ENCODE measurements at regions not wholly inside any gene's neighbourhood (a gene's known extent, or its start where the extent isn't known, plus 50 kb on each side); places are given as distances from the start of the nearest gene placed in this dataset.

- in situ Hi-C loops (cut with HindIII; ENCODE audit: extremely low pct_ligation_motif_present, low pct_unique_long_range_greater_than_20kb) (no loop called here), intact Hi-C loops (cut with micrococcal nuclease; ENCODE audit: unreplicated experiment) (no loop called here)
- Histone ChIP-seq H3K27ac (ENCODE audit: extremely low read length, insufficient read depth, low read length) (no peak overlapping the region), H2AFZ (ENCODE audit: low read length) (no peak overlapping the region), H3K36me3 (replicated peaks in 1 of 2; ENCODE audit: control insufficient read depth in 1 of 2, insufficient read depth in 2 of 2, low read length in 2 of 2) (no peaks in the 10 kb centered on the region), H4K20me1 (ENCODE audit: insufficient read depth, low read length) (no peaks in the 10 kb centered on the region), H3K4me2 (ENCODE audit: low read depth, low read length) (no peak overlapping the region), H3K27me3 (ENCODE audit: control insufficient read depth in 1 of 2, insufficient read depth in 2 of 2, low read length in 2 of 2) (peaks cover 0 to 23% of the 10 kb centered on the region in 2 experiments; a peak in 3 of 5 replicates), H3K4me3 (replicated peaks in 1 of 3; ENCODE audit: insufficient read depth in 1 of 3, low read depth in 2 of 3, low read length in 3 of 3) (no peak overlapping the region), H3K9me3 (ENCODE audit: low read length) (no peaks in the 10 kb centered on the region), H3K4me1 (ENCODE audit: insufficient read depth, low read length) (no peaks in the 10 kb centered on the region), H3K79me2 (ENCODE audit: insufficient read depth, low read length) (no peaks in the 10 kb centered on the region), H3K9ac (ENCODE audit: insufficient read depth, low read depth, low read length) (no peak overlapping the region)
- CTCF ChIA-PET (ENCODE audit: low intra/inter-chr PET ratio, low total read pairs), result no interaction called here
- POLR2A ChIA-PET, result no interaction called here
- 2% methylated on average over 8 of the region's 8 CpGs for WGBS (ENCODE audit: low lambda C conversion rate)
- FAIRE-seq, result no peak
- BruUV-seq (replicated peaks), result no TSS peak
- TF ChIP-seq GLMP (CRISPR knock-in tag; IDR thresholded peaks at IDR 0.05; ENCODE audit: borderline replicate concordance) (no peak), POLR2G (IDR thresholded peaks at IDR 0.05; ENCODE audit: low read depth, low read length) (no peak), MBD4 (IDR thresholded peaks at IDR 0.05; ENCODE audit: borderline replicate concordance, low read length) (no peak), CC2D1A (CRISPR knock-in tag; IDR thresholded peaks at IDR 0.05) (no peak), ZNF484 (CRISPR knock-in tag; IDR thresholded peaks at IDR 0.05; ENCODE audit: borderline replicate concordance, low read depth) (no peak), LBX2 (CRISPR knock-in tag; IDR thresholded peaks at IDR 0.05; ENCODE audit: borderline replicate concordance) (no peak)
- TF ChIP-seq, protein P1, sequence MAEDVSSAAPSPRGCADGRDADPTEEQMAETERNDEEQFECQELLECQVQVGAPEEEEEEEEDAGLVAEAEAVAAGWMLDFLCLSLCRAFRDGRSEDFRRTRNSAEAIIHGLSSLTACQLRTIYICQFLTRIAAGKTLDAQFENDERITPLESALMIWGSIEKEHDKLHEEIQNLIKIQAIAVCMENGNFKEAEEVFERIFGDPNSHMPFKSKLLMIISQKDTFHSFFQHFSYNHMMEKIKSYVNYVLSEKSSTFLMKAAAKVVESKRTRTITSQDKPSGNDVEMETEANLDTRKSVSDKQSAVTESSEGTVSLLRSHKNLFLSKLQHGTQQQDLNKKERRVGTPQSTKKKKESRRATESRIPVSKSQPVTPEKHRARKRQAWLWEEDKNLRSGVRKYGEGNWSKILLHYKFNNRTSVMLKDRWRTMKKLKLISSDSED (CRISPR knock-in tag; IDR thresholded peaks at IDR 0.05), result no peak
- TF ChIP-seq, protein P2, sequence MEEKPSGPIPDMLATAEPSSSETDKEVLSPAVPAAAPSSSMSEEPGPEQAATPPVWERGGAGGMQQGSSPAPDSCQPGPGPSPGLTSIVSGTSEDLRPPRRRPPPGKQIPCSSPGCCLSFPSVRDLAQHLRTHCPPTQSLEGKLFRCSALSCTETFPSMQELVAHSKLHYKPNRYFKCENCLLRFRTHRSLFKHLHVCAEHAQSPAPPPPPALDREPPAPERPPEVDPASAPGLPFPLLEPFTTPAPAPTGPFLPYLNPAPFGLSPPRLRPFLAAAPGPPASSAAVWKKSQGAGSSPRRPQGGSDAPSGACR (CRISPR knock-in tag; IDR thresholded peaks at IDR 0.05), result no peak
- TF ChIP-seq, protein P3, sequence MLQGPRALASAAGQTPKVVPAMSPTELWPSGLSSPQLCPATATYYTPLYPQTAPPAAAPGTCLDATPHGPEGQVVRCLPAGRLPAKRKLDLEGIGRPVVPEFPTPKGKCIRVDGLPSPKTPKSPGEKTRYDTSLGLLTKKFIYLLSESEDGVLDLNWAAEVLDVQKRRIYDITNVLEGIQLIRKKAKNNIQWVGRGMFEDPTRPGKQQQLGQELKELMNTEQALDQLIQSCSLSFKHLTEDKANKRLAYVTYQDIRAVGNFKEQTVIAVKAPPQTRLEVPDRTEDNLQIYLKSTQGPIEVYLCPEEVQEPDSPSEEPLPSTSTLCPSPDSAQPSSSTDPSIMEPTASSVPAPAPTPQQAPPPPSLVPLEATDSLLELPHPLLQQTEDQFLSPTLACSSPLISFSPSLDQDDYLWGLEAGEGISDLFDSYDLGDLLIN (CRISPR knock-in tag; IDR thresholded peaks at IDR 0.05; ENCODE audit: borderline replicate concordance), result no peak
- no peak for DNase-seq (ENCODE audit: low spot score)
- ATAC-seq, result no peak
Measured at GRCh38 chr2:173766537-173767289, 198.5 kb downstream of the SP3 start.

All from HepG2 (cell line).